Muscle of leg (tissue), 3 donors: ENCODE measurements at regions not wholly inside any gene's neighbourhood (a gene's known extent, or its start where the extent isn't known, plus 50 kb on each side); places are given as distances from the start of the nearest gene placed in this dataset.
"Not testable (repeated sequence)": the region's sequence is repeated elsewhere in the genome, so short reads cannot be mapped to it uniquely, and the experiment has no call there.

Source experiments
- DNase-seq: peaks from one replicate; pipeline ENCODE4 v3.0.0; 2013
- H3K27ac ChIP-seq: one replicate; pipeline ENCODE4 v1.5.1; 2013; ENCODE audit warnings: mild to moderate bottlenecking, low read length, control low read depth
- H3K27me3 ChIP-seq: one replicate; pipeline ENCODE4 v1.6.1; 2013; ENCODE audit warnings: low read length; ENCODE audit not compliant: control insufficient read depth, insufficient read depth
- H3K36me3 ChIP-seq: one replicate; pipeline ENCODE4 v1.6.1; 2013; ENCODE audit warnings: low read length; ENCODE audit not compliant: control insufficient read depth, insufficient read depth
- H3K4me1 ChIP-seq: one replicate; pipeline ENCODE4 v1.6.1; 2013; ENCODE audit warnings: low read length; ENCODE audit not compliant: control insufficient read depth, insufficient read depth
- H3K4me3 ChIP-seq: one replicate; pipeline ENCODE4 v1.5.1; 2013; ENCODE audit warnings: low read length, control low read depth
- H3K9me3 ChIP-seq: replicated peaks from 2 replicates; pipeline ENCODE4 v1.6.1; 2013; ENCODE audit warnings: low read depth, low read length; ENCODE audit not compliant: control insufficient read depth
- WGBS: methylation state at CpG from one replicate; pipeline ENCODE4 v1.1.5; 2013; ENCODE audit warnings: missing lambda C conversion rate; ENCODE audit not compliant: insufficient coverage; 5-methylcytosine and 5-hydroxymethylcytosine counted together

GRCh38 chr5:121053055-121053985 lies 589.2 kb downstream of the PRR16 start:
- DNase-seq = no peak
- no CpG with 5 or more reads among the region's 5 CpGs for WGBS
- Histone ChIP-seq H3K9me3 (no peaks in the 10 kb centered on the region), H3K27me3 (no peaks in the 10 kb centered on the region), H3K4me1 (no peaks in the 10 kb centered on the region), H3K27ac (no peak overlapping the region), H3K4me3 (no peak overlapping the region), H3K36me3 (no peaks in the 10 kb centered on the region)

- WGBS = 78% methylated on average over 1 of the region's 1 CpG
Observed at GRCh38 chr5:121055586-121055985, 591.5 kb downstream of the PRR16 start.

GRCh38 chr5:121064241-121064640 lies 600.1 kb downstream of the PRR16 start:
- not testable (repeated sequence) for H3K36me3 ChIP-seq, DNase-seq, H3K4me3 ChIP-seq, H3K27ac ChIP-seq, H3K4me1 ChIP-seq, H3K9me3 ChIP-seq, H3K27me3 ChIP-seq
- 95% methylated on average over 23 of the region's 23 CpGs for WGBS

More at GRCh38 chr5:121055586-121055985, 591.5 kb downstream of the PRR16 start:
- no peak for DNase-seq
- Histone ChIP-seq H3K36me3 (no peaks in the 10 kb centered on the region), H3K27me3 (no peaks in the 10 kb centered on the region), H3K4me1 (no peaks in the 10 kb centered on the region), H3K27ac (no peak overlapping the region), H3K9me3 (no peaks in the 10 kb centered on the region), H3K4me3 (no peak overlapping the region)

- H3K27ac ChIP-seq = no peak overlapping the region
- H3K36me3 ChIP-seq = no peaks in the 10 kb centered on the region
- no peak overlapping the region for H3K4me3 ChIP-seq
- H3K27me3 ChIP-seq = no peaks in the 10 kb centered on the region
- WGBS = no CpG with 5 or more reads among the region's 2 CpGs
- no peaks in the 10 kb centered on the region for H3K4me1 ChIP-seq
- DNase-seq = peak; percentile 27
- no peaks in the 10 kb centered on the region for H3K9me3 ChIP-seq
Observed at GRCh38 chr5:121086671-121087070, 622.6 kb downstream of the PRR16 start.

GRCh38 chr5:121087560-121087959 lies 623.5 kb downstream of the PRR16 start:
- H3K27me3 ChIP-seq = no peaks in the 10 kb centered on the region
- no peaks in the 10 kb centered on the region for H3K4me1 ChIP-seq
- WGBS = 86% methylated on average over 2 of the region's 3 CpGs
- no peak overlapping the region for H3K4me3 ChIP-seq
- no peak for DNase-seq
- H3K36me3 ChIP-seq = no peaks in the 10 kb centered on the region
- H3K27ac ChIP-seq = no peak overlapping the region
- H3K9me3 ChIP-seq = no peaks in the 10 kb centered on the region

GRCh38 chr5:121088341-121088740 lies 624.2 kb downstream of the PRR16 start:
- Histone ChIP-seq H3K27ac (no peak overlapping the region), H3K4me1 (no peaks in the 10 kb centered on the region), H3K27me3 (no peaks in the 10 kb centered on the region), H3K36me3 (no peaks in the 10 kb centered on the region), H3K4me3 (no peak overlapping the region), H3K9me3 (no peaks in the 10 kb centered on the region)
- DNase-seq = no peak
- no CpG with 5 or more reads among the region's 2 CpGs for WGBS

- no peaks in the 10 kb centered on the region for H3K4me1 ChIP-seq
- WGBS = 86% methylated on average over 1 of the region's 2 CpGs
- H3K27ac ChIP-seq = no peak overlapping the region
- no peaks in the 10 kb centered on the region for H3K9me3 ChIP-seq
- H3K4me3 ChIP-seq = no peak overlapping the region
- H3K36me3 ChIP-seq = no peaks in the 10 kb centered on the region
- H3K27me3 ChIP-seq = no peaks in the 10 kb centered on the region
- no peak for DNase-seq
Observed at GRCh38 chr5:121090822-121091221, 626.7 kb downstream of the PRR16 start.

GRCh38 chr5:121100931-121101330 lies 636.8 kb downstream of the PRR16 start:
- Histone ChIP-seq H3K27ac (no peak overlapping the region), H3K27me3 (no peaks in the 10 kb centered on the region), H3K4me3 (no peak overlapping the region), H3K36me3 (no peaks in the 10 kb centered on the region), H3K4me1 (no peaks in the 10 kb centered on the region), H3K9me3 (no peaks in the 10 kb centered on the region)
- DNase-seq = no peak

GRCh38 chr5:121105921-121106320 lies 641.8 kb downstream of the PRR16 start:
- Histone ChIP-seq H3K9me3 (no peaks in the 10 kb centered on the region), H3K4me1 (no peaks in the 10 kb centered on the region), H3K27ac (no peak overlapping the region), H3K4me3 (no peak overlapping the region), H3K36me3 (no peaks in the 10 kb centered on the region), H3K27me3 (no peaks in the 10 kb centered on the region)
- no peak for DNase-seq
- no CpG with 5 or more reads among the region's 2 CpGs for WGBS

- not testable (repeated sequence) for H3K27me3 ChIP-seq, DNase-seq, H3K4me1 ChIP-seq, H3K36me3 ChIP-seq, H3K27ac ChIP-seq, H3K4me3 ChIP-seq, H3K9me3 ChIP-seq
- WGBS = 94% methylated on average over 24 of the region's 33 CpGs
Observed at GRCh38 chr5:121106721-121107690, 642.9 kb downstream of the PRR16 start.
